SKM-1 treated with dmso at 0.1 percent for 144 hours (cell line): ENCODE measurements at regions not wholly inside any gene's neighbourhood (a gene's known extent, or its start where the extent isn't known, plus 50 kb on each side); places are given as distances from the start of the nearest gene placed in this dataset.
"Not testable (repeated sequence)": the region's sequence is repeated elsewhere in the genome, so short reads cannot be mapped to it uniquely, and the experiment has no call there.

Experiments
- DNase-seq: peaks from one replicate; lab custom pipeline; 2025; ENCODE audit not compliant: unreplicated experiment; lab: John Stamatoyannopoulos, UW

DNA sequence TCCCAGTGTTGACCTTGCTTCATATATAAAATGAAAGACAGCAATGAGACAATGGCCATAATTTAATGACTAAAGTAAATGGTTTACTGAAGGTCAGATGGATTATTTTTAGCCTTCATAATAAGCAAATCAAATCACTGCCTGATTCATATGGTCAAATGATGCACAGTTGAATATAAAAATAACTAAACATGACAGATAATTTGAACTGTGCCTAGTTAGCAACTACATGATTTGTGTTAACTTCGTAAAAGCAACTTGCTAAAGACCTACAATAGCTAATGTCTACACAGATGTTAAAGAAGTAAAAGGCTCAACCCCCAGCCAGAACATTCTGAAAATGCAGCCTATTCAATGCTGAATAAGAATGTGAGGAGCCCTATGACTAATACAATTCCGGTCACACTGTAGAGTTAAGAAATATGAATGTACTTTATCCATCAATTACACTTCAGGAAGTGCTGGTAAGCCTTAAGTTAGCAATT lies 590.8 kb upstream of the CDH2 start:
- no peak for DNase-seq

DNA sequence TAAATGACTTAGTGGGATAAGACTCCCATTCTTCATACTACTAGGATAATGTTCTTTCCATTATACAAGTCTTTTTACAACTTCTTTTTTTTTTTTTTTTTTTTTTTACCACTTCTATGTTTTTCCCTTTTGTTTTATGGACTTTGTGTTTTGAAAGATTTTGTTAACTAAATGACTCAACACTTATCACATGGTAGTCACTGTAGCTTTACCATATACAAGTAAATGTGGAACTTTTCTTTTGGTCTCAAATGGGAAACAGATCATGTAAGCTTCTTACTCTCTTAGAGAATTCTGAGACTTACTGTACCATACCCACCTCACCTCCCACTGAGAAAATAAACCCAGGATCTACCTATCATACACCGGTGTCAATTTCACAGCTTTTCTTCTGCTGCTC lies 590.3 kb upstream of the CDH2 start:
- no peak for DNase-seq

DNA sequence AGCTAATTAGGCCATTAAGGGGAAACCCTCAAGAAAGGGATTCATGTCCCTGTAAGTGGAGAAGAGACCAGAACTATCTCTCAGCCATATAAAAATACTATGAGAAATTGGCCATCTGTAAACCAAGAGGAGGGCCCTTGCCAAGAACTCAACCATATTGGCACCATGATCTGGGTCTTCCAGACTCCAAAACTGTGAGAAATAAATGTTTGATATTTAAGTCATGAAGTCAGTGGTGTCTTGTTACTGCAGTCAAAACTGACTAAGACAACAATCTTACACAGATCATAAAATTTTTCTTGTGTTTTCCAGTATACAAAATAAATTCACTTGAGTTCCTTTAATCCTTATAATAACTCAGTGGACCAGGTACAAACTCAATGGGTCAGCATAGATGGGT lies 589.8 kb upstream of the CDH2 start:
- no peak for DNase-seq

DNA sequence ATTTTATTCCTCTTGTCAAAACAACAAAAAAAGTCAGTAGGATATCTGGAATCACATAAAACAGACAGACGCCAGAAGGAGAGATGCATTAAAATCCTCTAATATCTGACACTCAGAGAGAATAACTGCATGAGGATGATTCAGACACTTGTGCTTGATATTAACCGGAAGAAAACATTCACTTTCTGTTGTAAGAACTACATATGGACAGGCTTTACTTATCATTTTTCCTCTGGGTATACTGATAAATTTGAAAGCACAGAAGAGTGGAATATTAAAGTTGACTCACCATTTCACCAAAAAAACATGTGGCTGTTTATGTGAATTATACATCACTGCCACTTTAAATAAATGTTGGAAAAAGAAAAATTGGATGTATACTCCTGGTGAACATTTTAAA lies 589.1 kb upstream of the CDH2 start:
- DNase-seq, result no peak

DNA sequence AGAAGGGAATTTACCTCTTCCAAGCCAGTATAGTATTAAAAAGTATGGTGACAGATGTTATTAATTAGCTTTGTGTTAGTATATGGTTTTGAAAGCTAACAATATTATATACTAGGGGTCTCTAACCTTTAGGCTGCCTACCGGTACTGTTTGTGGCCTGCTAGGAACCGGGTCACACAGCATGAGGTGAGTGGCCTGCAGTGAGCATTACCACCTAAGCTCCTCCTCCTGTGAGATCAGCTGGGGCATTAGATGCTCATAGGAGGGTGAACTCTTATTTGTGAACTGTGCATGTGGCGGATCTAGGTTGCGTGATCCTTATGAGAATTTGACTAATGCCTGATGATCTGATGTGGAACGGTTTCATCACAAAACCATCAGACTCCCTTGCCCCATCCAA lies 583.4 kb upstream of the CDH2 start:
- no peak for DNase-seq

DNA sequence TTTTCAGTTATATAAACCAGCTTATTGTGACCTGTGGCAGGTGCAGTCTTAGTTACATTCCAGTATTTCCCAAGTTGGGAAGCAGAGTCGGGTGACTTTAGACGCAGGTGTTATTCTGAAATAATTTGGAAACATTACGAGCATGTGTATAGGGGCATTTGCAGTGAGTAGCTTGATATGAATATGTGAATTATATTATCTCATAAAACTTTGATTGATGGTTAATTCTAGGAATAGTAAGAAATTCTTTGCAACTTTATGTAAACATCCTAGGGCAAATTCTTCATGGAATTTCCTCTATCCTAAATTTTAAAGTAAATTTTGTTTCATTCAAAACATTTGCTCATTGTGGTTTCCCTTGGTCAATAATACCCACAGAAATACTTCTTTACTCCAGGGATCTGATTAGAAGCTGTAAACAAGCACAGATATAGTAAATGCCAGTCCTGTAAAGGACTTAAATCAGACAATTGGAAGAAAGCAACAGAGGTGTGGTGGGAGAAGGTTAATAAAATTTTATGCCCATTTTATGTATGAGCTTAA lies 580.6 kb upstream of the CDH2 start:
- no peak for DNase-seq

DNA sequence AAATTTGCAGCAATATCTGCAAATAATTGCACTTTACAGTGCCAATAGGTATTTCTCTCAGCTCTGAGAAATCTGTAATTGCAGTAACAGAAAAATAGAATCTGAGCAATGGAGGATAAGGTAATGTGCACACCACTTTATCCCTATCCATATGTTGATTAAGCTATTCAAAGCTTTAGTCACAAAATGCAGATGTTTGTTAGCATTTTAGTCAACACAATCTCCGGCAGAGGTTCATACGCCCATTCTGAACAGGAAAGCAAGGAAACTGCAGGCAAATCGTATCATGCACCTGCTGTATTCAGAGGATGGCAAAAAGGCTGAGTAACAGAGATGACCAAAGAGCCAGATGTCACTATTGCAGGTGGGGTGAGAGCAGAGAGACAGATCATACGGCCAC lies 566.2 kb upstream of the CDH2 start:
- DNase-seq, result no peak

DNA sequence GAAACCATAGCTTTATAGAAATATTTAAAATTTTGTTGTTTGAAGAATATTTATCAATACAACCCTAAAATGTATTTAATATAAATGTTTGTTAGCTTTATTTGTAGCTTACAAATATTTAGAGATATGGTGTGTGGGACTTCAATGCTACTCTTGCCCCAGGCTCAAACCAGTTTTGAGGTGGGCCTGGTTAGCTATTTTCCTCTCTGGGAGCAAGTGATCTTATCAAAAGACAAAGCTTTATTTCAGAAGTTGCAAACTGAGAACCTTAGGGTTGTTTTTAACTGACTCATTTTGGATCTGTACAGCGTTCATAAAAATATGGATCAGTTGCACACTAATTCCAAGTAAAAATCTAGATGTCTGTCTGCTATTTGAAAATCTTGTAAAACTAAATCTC lies 563.6 kb upstream of the CDH2 start:
- DNase-seq, result no peak

DNA sequence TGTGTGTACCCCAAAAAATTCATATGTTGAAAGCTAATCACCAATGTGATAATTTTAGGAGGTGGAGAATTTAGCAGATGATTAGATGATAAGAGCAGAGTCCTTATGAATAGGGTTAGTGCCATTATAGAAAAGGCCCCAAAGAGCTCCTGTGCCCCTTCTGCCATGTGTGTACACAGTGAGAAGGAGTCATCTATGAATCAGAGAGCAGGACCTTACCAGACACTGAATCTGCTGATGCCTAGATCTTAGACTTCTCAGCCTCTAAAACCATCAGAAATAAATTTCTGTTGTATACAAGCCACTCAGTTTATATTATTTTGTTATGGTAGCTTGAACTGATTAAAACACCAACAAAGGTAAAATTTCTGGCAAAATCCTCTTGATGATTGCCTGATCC lies 560.0 kb upstream of the CDH2 start:
- DNase-seq, result no peak

DNA sequence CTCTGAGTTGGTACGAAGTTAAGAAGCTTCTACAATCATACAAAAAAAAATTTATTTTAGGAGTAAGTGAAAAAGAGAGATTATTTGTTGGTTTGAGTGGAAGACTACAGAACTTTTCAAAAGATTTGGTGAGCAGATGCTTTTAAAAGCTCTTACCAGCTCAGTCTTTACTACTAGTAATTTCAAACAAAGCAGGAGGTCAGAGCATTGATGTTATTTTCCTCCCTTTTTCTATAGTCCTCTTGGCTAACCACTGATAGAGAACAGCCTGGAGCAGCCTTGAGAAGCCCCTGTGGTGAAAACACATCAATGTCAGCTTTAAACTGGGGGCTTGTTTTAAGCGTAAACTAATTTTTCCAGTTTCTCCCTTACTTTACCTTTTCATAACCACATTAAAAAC lies 559.3 kb upstream of the CDH2 start:
- no peak for DNase-seq

DNA sequence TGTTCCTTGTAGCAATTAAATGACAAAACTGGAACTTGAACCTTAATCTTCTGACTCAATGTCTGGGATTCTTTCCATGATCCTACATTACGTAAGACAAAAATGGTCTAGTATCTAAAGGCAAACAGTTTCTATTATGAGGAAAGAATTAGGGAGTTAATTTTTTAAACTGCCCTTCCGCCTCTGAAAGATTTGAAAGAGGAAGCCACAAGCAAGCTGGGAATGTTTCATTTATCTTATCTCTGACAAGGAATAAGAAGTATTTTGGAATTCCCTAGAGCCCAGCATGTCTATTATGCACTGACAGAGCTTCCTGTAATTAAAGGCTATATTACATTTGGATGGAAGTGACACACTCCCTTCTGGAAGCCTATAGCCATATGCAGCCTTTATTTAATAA lies 558.8 kb upstream of the CDH2 start:
- DNase-seq, result no peak

DNA sequence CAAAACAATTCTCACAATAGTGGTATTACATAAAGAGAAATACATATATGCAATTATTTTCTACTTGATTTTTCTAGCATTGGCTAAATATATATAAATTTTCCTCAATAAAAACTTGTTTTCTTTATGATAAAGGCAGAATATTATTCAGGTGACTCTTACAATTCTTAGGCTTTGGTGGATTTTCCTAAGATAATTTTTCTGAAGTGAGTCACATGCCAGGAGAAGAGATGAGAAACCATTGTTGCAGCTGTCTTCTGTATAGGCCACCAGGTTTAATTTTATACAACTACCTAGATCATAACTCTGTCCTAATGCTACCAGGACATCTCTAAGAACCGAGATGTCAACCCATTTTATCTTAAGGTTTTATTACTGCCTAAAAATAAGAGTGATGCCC lies 552.4 kb upstream of the CDH2 start:
- DNase-seq, result no peak

DNA sequence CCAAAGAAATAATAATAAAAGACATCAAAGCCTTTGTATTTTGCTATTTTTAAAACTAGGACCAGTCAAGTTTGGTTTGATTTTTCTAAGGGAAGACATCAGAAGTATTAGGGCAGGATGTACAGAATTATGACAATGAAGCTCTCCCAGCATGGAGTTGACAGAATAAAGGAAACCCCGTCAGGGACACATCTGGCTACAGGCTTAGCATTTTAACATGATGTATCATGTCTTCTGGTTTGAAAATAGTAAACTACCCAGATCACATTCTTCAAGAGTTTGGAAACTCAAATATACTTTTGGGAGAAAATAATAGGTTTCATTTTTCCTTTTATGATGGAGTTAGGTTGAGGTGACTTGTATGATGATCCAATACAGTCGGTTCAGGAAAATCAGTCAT lies 552.0 kb upstream of the CDH2 start:
- no peak for DNase-seq

DNA sequence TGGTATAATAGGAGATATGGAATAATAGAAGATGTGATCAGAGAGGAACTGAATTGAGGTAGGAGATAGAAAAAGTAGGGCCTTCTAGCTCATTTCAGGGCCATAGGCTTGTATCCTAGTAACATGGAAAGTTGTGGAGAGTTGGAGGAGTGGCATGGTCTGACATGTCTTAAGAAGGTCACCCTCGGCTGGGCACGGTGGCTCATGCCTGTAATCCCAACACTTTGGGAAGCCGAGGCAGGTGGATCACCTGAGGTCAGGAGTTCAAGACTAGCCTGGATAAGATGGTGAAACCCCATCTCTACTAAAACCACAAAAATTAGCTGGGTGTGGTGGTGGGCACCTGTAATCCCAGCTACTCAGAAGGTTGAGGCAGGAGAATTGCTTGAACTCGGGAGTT lies 550.3 kb upstream of the CDH2 start:
- not testable (repeated sequence) for DNase-seq

DNA sequence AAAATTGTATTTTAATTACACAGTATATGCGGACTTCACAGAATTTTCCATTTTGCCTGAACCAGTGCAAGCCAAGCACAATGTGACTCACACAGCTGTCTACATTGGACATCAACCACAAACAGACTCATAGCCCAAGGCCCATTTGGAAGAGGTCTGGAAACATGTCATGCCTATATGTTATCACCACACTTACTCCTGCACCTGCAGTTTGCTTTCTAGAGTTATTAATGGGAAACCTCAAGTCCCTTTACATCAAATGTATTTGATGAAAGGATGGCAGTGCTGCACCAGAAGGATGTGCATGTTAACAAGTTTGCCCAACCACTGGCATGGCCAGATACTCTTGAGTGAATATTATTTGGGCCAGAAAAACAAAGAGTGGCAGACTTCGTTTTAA lies 548.9 kb upstream of the CDH2 start:
- no peak for DNase-seq

DNA sequence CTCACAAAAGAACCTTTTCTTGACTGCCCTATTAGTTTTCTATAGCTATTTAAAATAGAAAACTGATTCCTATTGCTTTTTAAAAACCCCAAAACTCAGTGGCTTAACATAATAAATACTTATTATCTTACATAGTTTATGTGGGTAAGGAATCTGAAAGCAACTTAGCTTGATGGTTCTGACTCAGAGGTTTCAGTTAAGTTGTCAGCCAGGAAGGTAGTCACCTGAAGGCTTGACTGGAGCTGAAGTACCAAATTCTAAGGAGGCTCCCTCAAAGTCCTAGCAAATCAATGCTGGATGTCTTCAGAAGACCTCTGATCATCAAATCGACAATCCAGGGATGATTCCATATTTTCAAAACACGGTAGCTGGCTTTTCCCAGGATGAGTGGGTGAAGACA lies 546.6 kb upstream of the CDH2 start:
- no peak for DNase-seq

DNA sequence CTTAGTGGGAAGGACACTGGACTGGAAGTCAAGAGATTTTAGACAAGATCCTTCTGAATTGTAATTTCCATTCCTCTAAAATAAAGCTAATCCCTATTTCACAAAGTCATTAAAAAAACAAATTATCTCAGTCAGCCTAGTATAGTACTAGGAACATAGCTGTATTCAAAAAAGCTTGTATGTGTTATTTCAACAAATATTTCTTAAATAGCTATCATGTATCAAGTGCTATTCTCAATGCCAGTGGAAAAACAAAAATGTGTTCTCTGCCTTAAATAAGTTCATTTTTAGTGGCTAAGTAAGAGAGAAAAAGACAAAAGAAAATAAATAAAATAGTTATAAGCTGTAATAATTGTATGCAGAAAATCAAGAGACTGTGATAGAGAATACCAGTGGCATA lies 541.8 kb upstream of the CDH2 start:
- no peak for DNase-seq

DNA sequence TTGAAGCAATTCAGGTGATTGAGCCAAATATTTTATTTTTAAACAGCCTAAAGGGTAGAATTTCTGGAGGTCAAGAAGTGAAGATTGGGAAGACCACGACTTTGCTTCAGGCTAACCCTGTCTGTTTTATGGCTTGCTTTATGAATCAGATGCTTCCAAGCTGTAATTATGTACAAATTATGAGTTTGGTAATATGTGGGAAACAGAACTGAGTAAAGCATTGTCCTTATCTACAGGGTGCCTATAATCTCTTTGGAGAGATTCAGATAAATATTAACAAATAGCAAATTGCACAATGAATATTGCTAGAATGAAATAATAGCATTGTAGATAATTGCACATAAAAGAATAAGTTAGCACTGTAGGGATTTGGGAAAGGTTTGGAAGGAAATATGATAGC lies 539.4 kb upstream of the CDH2 start:
- DNase-seq, result no peak

DNA sequence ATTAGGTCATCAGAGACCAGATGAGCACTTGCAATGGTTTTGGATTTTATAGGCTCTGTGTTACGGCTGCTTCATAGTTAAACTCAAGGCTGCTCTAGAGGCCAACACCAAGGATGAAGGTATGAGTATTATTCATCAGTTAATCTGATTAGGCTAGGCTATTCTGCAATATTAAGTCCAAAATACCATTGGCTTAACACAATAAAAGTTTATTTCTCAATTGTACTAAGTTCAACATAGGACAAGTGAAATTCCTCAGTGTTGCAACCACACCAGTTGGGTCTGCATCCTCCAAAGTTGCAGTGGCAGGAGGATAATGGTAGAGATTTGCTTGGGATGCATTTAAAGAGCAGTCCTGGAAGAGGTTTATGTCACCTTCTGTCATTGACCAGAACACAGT lies 538.3 kb upstream of the CDH2 start:
- DNase-seq, result no peak

DNA sequence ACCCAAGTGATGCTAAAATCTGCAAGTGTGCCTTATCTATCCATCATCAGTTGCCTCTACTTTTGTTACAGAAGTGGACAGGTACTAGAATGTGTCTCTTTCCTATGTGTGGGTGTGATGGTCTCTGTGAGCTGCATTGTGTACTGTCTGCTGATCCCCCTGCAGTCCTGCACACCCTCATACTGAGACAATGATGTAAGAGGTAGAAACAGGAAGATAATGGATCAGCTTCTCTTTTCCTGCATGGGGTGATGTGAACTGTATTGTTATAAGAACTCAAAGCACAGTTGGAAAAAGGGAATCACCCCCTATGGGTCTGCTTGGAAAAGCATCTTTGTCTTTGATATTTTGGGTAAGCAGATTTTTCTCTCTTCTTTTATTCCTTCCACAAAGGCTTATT lies 537.6 kb upstream of the CDH2 start:
- no peak for DNase-seq

DNA sequence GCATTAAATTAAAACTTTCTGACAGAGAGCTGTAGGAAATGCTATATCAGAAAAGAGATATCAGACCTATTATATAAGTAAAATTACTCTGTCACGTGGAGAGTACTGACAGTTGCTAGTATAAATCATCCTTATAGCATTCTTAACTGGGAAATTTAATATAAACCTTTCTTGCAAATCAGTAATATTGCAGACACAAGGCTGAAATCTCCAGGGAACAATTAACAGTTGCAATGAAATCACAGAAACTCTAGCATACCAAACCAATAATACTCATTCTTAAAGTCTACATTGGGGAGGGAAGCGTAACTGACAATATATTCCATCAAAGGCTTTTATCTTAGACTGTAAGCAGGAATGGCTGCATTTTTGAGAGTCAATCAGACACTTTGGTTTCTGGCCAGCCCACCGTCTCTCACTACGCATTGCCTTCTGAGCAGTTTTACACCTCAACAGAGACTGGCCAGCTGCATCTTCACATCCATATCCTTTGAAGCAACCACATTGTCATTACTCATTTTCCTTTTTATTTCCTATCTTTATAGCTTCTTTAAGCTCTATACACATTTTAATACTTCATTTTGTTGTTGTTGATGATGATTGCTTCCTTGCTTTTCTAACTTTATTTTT lies 536.0 kb upstream of the CDH2 start:
- no peak for DNase-seq

DNA sequence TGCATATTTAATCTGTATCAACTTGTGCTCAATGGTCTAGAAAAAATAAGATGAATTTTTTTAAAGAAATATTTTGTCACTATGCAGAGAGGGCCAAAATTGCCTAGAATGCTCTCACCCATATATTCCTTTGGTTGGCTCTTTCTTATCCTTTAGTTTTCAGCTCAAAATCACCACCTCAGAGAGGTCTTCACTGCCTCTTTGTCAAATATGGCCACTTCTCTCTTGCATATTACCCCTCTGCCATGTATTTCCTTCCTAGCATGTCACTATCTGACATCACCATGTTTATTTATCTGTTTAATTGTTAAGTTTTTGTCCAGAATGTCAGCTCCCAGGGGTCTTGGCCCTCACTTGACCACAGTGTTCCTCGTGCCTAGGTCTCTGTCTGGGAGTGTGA lies 535.2 kb upstream of the CDH2 start:
- no peak for DNase-seq

DNA sequence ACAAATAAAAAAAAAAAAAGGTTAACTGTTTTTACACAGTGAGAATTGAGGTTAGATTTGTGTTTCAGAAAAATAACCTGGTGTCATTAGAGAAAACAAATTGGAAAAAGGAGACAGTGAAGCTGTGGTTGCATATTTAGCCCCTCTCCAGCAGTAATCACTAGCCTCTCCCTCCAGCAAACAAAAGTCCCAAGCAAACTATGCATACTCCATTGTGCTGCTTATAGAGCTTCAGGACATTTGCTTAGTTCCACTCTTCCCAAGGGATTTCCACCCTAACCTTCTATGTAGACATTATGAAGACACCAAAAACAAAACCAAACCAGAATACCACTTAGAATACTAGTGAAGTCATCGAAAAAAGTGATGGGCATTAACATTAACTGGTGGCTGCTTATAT lies 534.2 kb upstream of the CDH2 start:
- no peak for DNase-seq
